Putamen (tissue), 1 donor: ENCODE measurements at regions not wholly inside any gene's neighbourhood (a gene's known extent, or its start where the extent isn't known, plus 50 kb on each side); places are given as distances from the start of the nearest gene placed in this dataset.
"Not testable (repeated sequence)": the region's sequence is repeated elsewhere in the genome, so short reads cannot be mapped to it uniquely, and the experiment has no call there.

Experiments used
- DNase-seq: peaks from one replicate; pipeline ENCODE4 v3.0.0-alpha.2; 2016; ENCODE audit warnings: low spot score

- DNase-seq, result no peak
These were observed 357.7 kb downstream of the NPR3 start for GRCh38 chr5:33068786-33069185.

GRCh38 chr5:33072296-33072695 is 361.2 kb downstream of the NPR3 start:
- DNase-seq, result no peak

- no peak for DNase-seq
These were observed 361.6 kb downstream of the NPR3 start for GRCh38 chr5:33072726-33073125.

- no peak for DNase-seq
These were observed 362.8 kb downstream of the NPR3 start for GRCh38 chr5:33073881-33074327.

GRCh38 chr5:33074548-33074947 is 363.4 kb downstream of the NPR3 start:
- no peak for DNase-seq

GRCh38 chr5:33075731-33076130 is 364.6 kb downstream of the NPR3 start:
- no peak for DNase-seq

- no peak for DNase-seq
These were observed 361.2 kb upstream of the TARS1 start for GRCh38 chr5:33079548-33079947.

GRCh38 chr5:33080287-33080686 is 360.5 kb upstream of the TARS1 start:
- DNase-seq, result no peak

- DNase-seq, result no peak
These were observed 352.6 kb upstream of the TARS1 start for GRCh38 chr5:33088176-33088575.

GRCh38 chr5:33091571-33092363 is 349.0 kb upstream of the TARS1 start:
- no peak for DNase-seq

GRCh38 chr5:33092719-33093118 is 348.0 kb upstream of the TARS1 start:
- no peak for DNase-seq

- DNase-seq, result no peak
These were observed 338.2 kb upstream of the TARS1 start for GRCh38 chr5:33102551-33102950.

- no peak for DNase-seq
These were observed 335.2 kb upstream of the TARS1 start for GRCh38 chr5:33105521-33105941.

- not testable (repeated sequence) for DNase-seq
These were observed 330.3 kb upstream of the TARS1 start for GRCh38 chr5:33110496-33110895.

- no peak for DNase-seq
These were observed 326.4 kb upstream of the TARS1 start for GRCh38 chr5:33114361-33114760.

- DNase-seq, result no peak
These were observed 325.3 kb upstream of the TARS1 start for GRCh38 chr5:33115467-33115866.

GRCh38 chr5:33118761-33119415 is 321.9 kb upstream of the TARS1 start:
- DNase-seq, result no peak

GRCh38 chr5:33120671-33121070 is 320.1 kb upstream of the TARS1 start:
- DNase-seq, result no peak

GRCh38 chr5:33129309-33129708 is 311.5 kb upstream of the TARS1 start:
- DNase-seq, result no peak

- no peak for DNase-seq
These were observed 304.0 kb upstream of the TARS1 start for GRCh38 chr5:33136785-33137184.

GRCh38 chr5:33138145-33138544 is 302.6 kb upstream of the TARS1 start:
- not testable (repeated sequence) for DNase-seq

GRCh38 chr5:33143405-33144123 is 297.2 kb upstream of the TARS1 start:
- DNase-seq, result no peak

GRCh38 chr5:33146881-33147280 is 293.9 kb upstream of the TARS1 start:
- no peak for DNase-seq
